Neural progenitor cell (in vitro differentiated cells): ENCODE measurements at regions not wholly inside any gene's neighbourhood (a gene's known extent, or its start where the extent isn't known, plus 50 kb on each side); places are given as distances from the start of the nearest gene placed in this dataset.

Source experiments
- DNase-seq: peaks from one replicate; pipeline ENCODE4 v3.0.0-alpha.2; 2016; ENCODE audit warnings: low spot score
- H2AFZ ChIP-seq: fragments of 200-600 bp; sonication (generic); replicated peaks from 2 replicates; pipeline ENCODE4 v1.6.1; 2016; ENCODE audit warnings: antibody characterized with exemption
- H3F3A ChIP-seq: fragments of 200-600 bp; sonication (generic); 2 replicates; pipeline ENCODE4 v1.6.1; 2016; ENCODE audit warnings: antibody characterized with exemption, low read depth
- H3K27ac ChIP-seq: fragments of 200-600 bp; sonication (generic); 2 replicates; pipeline ENCODE4 v1.5.1; 2016; ENCODE audit warnings: mild to moderate bottlenecking
- H3K27me3 ChIP-seq: fragments of 200-600 bp; sonication (generic); 2 replicates; pipeline ENCODE4 v1.6.1; 2016; ENCODE audit warnings: mild to moderate bottlenecking, moderate library complexity
- H3K36me3 ChIP-seq: fragments of 200-600 bp; sonication (generic); 2 replicates; pipeline ENCODE4 v1.5.1; 2016
- H3K4me1 ChIP-seq: fragments of 200-600 bp; sonication (generic); 2 replicates; pipeline ENCODE4 v1.6.1; 2016; ENCODE audit warnings: mixed run types
- H3K4me2 ChIP-seq: fragments of 200-600 bp; sonication (generic); 2 replicates; pipeline ENCODE4 v1.6.1; 2016
- H3K4me3 ChIP-seq: fragments of 200-600 bp; sonication (generic); 2 replicates; pipeline ENCODE4 v1.5.1; 2016
- H3K79me2 ChIP-seq: fragments of 200-600 bp; sonication (generic); 2 replicates; pipeline ENCODE4 v1.6.1; 2016; ENCODE audit warnings: low read depth
- H3K9ac ChIP-seq: fragments of 200-600 bp; sonication (generic); 2 replicates; pipeline ENCODE4 v1.6.1; 2016
- H3K9me3 ChIP-seq: fragments of 200-600 bp; sonication (generic); 2 replicates; pipeline ENCODE4 v1.5.1; 2016; ENCODE audit warnings: low read depth
- H4K20me1 ChIP-seq: fragments of 200-600 bp; sonication (generic); 2 replicates; pipeline ENCODE4 v1.6.1; 2016; ENCODE audit warnings: low read depth
- H3K27ac Mint-ChIP-seq: 3 replicates; pipeline ENCODE4 v1.8.0; 2021; ENCODE audit warnings: mixed read lengths
- H3K27me3 Mint-ChIP-seq: 2 replicates; pipeline ENCODE4 v1.8.0; 2022; ENCODE audit warnings: low read depth, mild to moderate bottlenecking, inconsistent platforms, moderate library complexity, mixed read lengths; ENCODE audit not compliant: insufficient read depth
- H3K36me3 Mint-ChIP-seq: 3 replicates; pipeline ENCODE4 v1.8.0; 2021; ENCODE audit warnings: mixed read lengths
- H3K4me1 Mint-ChIP-seq: 3 replicates; pipeline ENCODE4 v1.8.0; 2021; ENCODE audit warnings: mixed read lengths
- H3K4me3 Mint-ChIP-seq: 3 replicates; pipeline ENCODE4 v1.8.0; 2021; ENCODE audit warnings: mild to moderate bottlenecking, moderate library complexity, mixed read lengths
- H3K9me3 Mint-ChIP-seq: 3 replicates; pipeline ENCODE4 v1.8.0; 2020; ENCODE audit warnings: mixed read lengths
- CTCF ChIP-seq: fragments of 200-600 bp; sonication (generic); IDR thresholded peaks from 2 replicates; pipeline ENCODE4 v1.5.1; 2017; ENCODE audit warnings: antibody characterized with exemption, mild to moderate bottlenecking
- EZH2 ChIP-seq: fragments of 200-600 bp; sonication (generic); IDR thresholded peaks from 2 replicates; pipeline ENCODE4 v1.6.1; 2017; ENCODE audit warnings: antibody characterized with exemption, mild to moderate bottlenecking, moderate library complexity
- EZH2phosphoT487 ChIP-seq: fragments of 200-600 bp; sonication (generic); IDR thresholded peaks from 2 replicates; pipeline ENCODE4 v1.6.1; 2017; ENCODE audit warnings: antibody characterized with exemption

- H3K36me3 Mint-ChIP-seq, result no peaks in the 10 kb centered on the region
- H3K27ac ChIP-seq, result no peak overlapping the region
- no peaks in the 10 kb centered on the region for H3K27me3 Mint-ChIP-seq
- no peaks in the 10 kb centered on the region for H4K20me1 ChIP-seq
- H3K27me3 ChIP-seq, result no peaks in the 10 kb centered on the region
- H3K4me1 ChIP-seq, result no peaks in the 10 kb centered on the region
- H3K9me3 Mint-ChIP-seq, result peaks cover 20% of the 10 kb centered on the region
- peaks cover 11% of the 10 kb centered on the region for H3K36me3 ChIP-seq
- DNase-seq, result no peak
- H3K27ac Mint-ChIP-seq, result no peak overlapping the region
- peaks cover 14% of the 10 kb centered on the region for H3K9me3 ChIP-seq
- H3K4me3 ChIP-seq, result no peak overlapping the region
- TF ChIP-seq CTCF, result no peak
- TF ChIP-seq EZH2, result no peak
- TF ChIP-seq EZH2phosphoT487, result no peak
- no peaks in the 10 kb centered on the region for H3F3A ChIP-seq
- no peak overlapping the region for H3K9ac ChIP-seq
- no peak overlapping the region for H3K4me3 Mint-ChIP-seq
- no peak overlapping the region for H2AFZ ChIP-seq
- no peaks in the 10 kb centered on the region for H3K4me1 Mint-ChIP-seq
- no peaks in the 10 kb centered on the region for H3K79me2 ChIP-seq
- no peak overlapping the region for H3K4me2 ChIP-seq
These were observed 564.5 kb upstream of the PSMD7 start for GRCh38 chr16:73732143-73732542.

GRCh38 chr16:73730481-73731090 is 566.0 kb upstream of the PSMD7 start:
- H3K9me3 ChIP-seq, result peaks cover 14% of the 10 kb centered on the region
- no peak overlapping the region for H2AFZ ChIP-seq
- DNase-seq, result no peak
- H3K27me3 ChIP-seq, result no peaks in the 10 kb centered on the region
- Mint-ChIP-seq H3K9me3 (peaks cover 20% of the 10 kb centered on the region), H3K27ac (no peak overlapping the region), H3K4me3 (no peak overlapping the region), H3K27me3 (peaks cover 3% of the 10 kb centered on the region), H3K36me3 (no peaks in the 10 kb centered on the region), H3K4me1 (no peaks in the 10 kb centered on the region)
- H3K27ac ChIP-seq, result no peak overlapping the region
- H3K9ac ChIP-seq, result no peak overlapping the region
- no peak overlapping the region for H3K4me2 ChIP-seq
- TF ChIP-seq EZH2 (no peak), EZH2phosphoT487 (no peak), CTCF (no peak)
- H3F3A ChIP-seq, result no peaks in the 10 kb centered on the region
- H3K79me2 ChIP-seq, result no peaks in the 10 kb centered on the region
- H3K4me3 ChIP-seq, result no peak overlapping the region
- H3K36me3 ChIP-seq, result peaks cover 11% of the 10 kb centered on the region
- no peaks in the 10 kb centered on the region for H4K20me1 ChIP-seq
- H3K4me1 ChIP-seq, result no peaks in the 10 kb centered on the region

GRCh38 chr16:73725156-73725555 is 571.5 kb upstream of the PSMD7 start:
- peaks cover 5% of the 10 kb centered on the region for H3K27me3 Mint-ChIP-seq
- Histone ChIP-seq H3K9ac (no peak overlapping the region), H3K9me3 (no peaks in the 10 kb centered on the region), H4K20me1 (no peaks in the 10 kb centered on the region), H3K4me2 (no peak overlapping the region), H3K4me1 (no peaks in the 10 kb centered on the region), H3K36me3 (no peaks in the 10 kb centered on the region), H3K4me3 (no peak overlapping the region), H3K79me2 (no peaks in the 10 kb centered on the region), H3K27ac (no peak overlapping the region), H3K27me3 (no peaks in the 10 kb centered on the region), H3F3A (no peaks in the 10 kb centered on the region), H2AFZ (no peak overlapping the region)
- no peak overlapping the region for H3K4me3 Mint-ChIP-seq
- H3K27ac Mint-ChIP-seq, result no peak overlapping the region
- DNase-seq, result no peak
- no peaks in the 10 kb centered on the region for H3K9me3 Mint-ChIP-seq
- peaks cover 3% of the 10 kb centered on the region for H3K4me1 Mint-ChIP-seq
- TF ChIP-seq EZH2phosphoT487 (no peak), CTCF (no peak), EZH2 (no peak)
- H3K36me3 Mint-ChIP-seq, result no peaks in the 10 kb centered on the region
